GM21786 (cell line): ENCODE measurements at regions not wholly inside any gene's neighbourhood (a gene's known extent, or its start where the extent isn't known, plus 50 kb on each side); places are given as distances from the start of the nearest gene placed in this dataset.
"Not testable (repeated sequence)": the region's sequence is repeated elsewhere in the genome, so short reads cannot be mapped to it uniquely, and the experiment has no call there.

Experiments used
- ATAC-seq: cut with Tn5 transposase; IDR thresholded peaks from one replicate; pipeline ENCODE4 v1.9.1; 2021; ENCODE audit not compliant: unreplicated experiment

GRCh38 chr7:156397249-156397648 lies 243.3 kb upstream of the RNF32 start:
- no peak for ATAC-seq

GRCh38 chr7:156389116-156389692 lies 251.4 kb upstream of the RNF32 start:
- ATAC-seq, result no peak

GRCh38 chr7:156386097-156386496 lies 254.5 kb upstream of the RNF32 start:
- ATAC-seq, result no peak

- no peak for ATAC-seq
Measured at GRCh38 chr7:156384706-156385105, 255.9 kb upstream of the RNF32 start.

GRCh38 chr7:156383526-156383925 lies 257.0 kb upstream of the RNF32 start:
- no peak for ATAC-seq

GRCh38 chr7:156380261-156380660 lies 260.3 kb upstream of the RNF32 start:
- ATAC-seq, result no peak

GRCh38 chr7:156379324-156380070 lies 261.1 kb upstream of the RNF32 start:
- no peak for ATAC-seq

GRCh38 chr7:156378806-156379205 lies 261.8 kb upstream of the RNF32 start:
- ATAC-seq, result no peak

- no peak for ATAC-seq
Measured at GRCh38 chr7:156376317-156376716, 264.3 kb upstream of the RNF32 start.

- no peak for ATAC-seq
Measured at GRCh38 chr7:156374335-156374734, 266.2 kb upstream of the RNF32 start.

- not testable (repeated sequence) for ATAC-seq
Measured at GRCh38 chr7:156369929-156370328, 270.6 kb upstream of the RNF32 start.

GRCh38 chr7:156368053-156368843 lies 272.3 kb upstream of the RNF32 start:
- ATAC-seq, result no peak

- ATAC-seq, result no peak
Measured at GRCh38 chr7:156363751-156364150, 276.8 kb upstream of the RNF32 start.

GRCh38 chr7:156360835-156361234 lies 279.7 kb upstream of the RNF32 start:
- ATAC-seq, result no peak

GRCh38 chr7:156356551-156356950 lies 284.0 kb upstream of the RNF32 start:
- ATAC-seq, result no peak

- no peak for ATAC-seq
Measured at GRCh38 chr7:156353352-156353751, 287.2 kb upstream of the RNF32 start.

GRCh38 chr7:156347703-156348248 lies 292.8 kb upstream of the RNF32 start:
- not testable (repeated sequence) for ATAC-seq

- no peak for ATAC-seq
Measured at GRCh38 chr7:156347132-156347531, 293.4 kb upstream of the RNF32 start.

GRCh38 chr7:156344595-156344994 lies 296.0 kb upstream of the RNF32 start:
- no peak for ATAC-seq

- no peak for ATAC-seq
Measured at GRCh38 chr7:156334636-156335035, 305.9 kb upstream of the RNF32 start.

- no peak for ATAC-seq
Measured at GRCh38 chr7:156327916-156328315, 312.7 kb upstream of the RNF32 start.

- ATAC-seq, result no peak
Measured at GRCh38 chr7:156327474-156327873, 313.1 kb upstream of the RNF32 start.
